ENCODE measurements at regions not wholly inside any gene's neighbourhood (a gene's known extent, or its start where the extent isn't known, plus 50 kb on each side); places are given as distances from the start of the nearest gene placed in this dataset.

- Histone ChIP-seq H3K36me3 (ENCODE audit: control insufficient read depth in 5 of 5, insufficient read depth in 5 of 5, low read length in 5 of 5) (no peaks in the 10 kb centered on the region), H3K9me3 (ENCODE audit: control insufficient read depth in 5 of 5, low read length in 5 of 5) (no peaks in the 10 kb centered on the region), H3K9ac (ENCODE audit: low read length in 5 of 5) (no peak overlapping the region), H3K27me3 (ENCODE audit: control insufficient read depth in 5 of 5, insufficient read depth in 4 of 5, low read length in 5 of 5) (no peaks in the 10 kb centered on the region), H3K27ac (ENCODE audit: low read depth, low read length) (no peak overlapping the region), H3K4me1 (ENCODE audit: control insufficient read depth in 5 of 5, insufficient read depth in 5 of 5, low read length in 5 of 5) (no peaks in the 10 kb centered on the region), H3K4me3 (ENCODE audit: low read depth in 1 of 5, low read length in 5 of 5) (no peak overlapping the region)
Measured at GRCh38 chr13:106295971-106296370, 239.5 kb downstream of the EFNB2 start.

GRCh38 chr13:106291006-106291405 lies 244.5 kb downstream of the EFNB2 start:
- no peaks in the 10 kb centered on the region for H3K36me3 ChIP-seq (ENCODE audit: control insufficient read depth in 5 of 5, insufficient read depth in 5 of 5, low read length in 5 of 5)
- peaks cover 0 to 2% (median 0%) of the 10 kb centered on the region in 5 donors for H3K27me3 ChIP-seq (ENCODE audit: control insufficient read depth in 5 of 5, insufficient read depth in 4 of 5, low read length in 5 of 5)
- H3K9me3 ChIP-seq (ENCODE audit: control insufficient read depth in 5 of 5, low read length in 5 of 5), result peaks cover 0 to 3% (median 0%) of the 10 kb centered on the region in 5 donors
- H3K4me1 ChIP-seq (ENCODE audit: control insufficient read depth in 5 of 5, insufficient read depth in 5 of 5, low read length in 5 of 5), result no peaks in the 10 kb centered on the region
- H3K4me3 ChIP-seq (ENCODE audit: low read depth in 1 of 5, low read length in 5 of 5), result no peak overlapping the region
- no peak overlapping the region for H3K9ac ChIP-seq (ENCODE audit: low read length in 5 of 5)
- H3K27ac ChIP-seq (ENCODE audit: low read depth, low read length), result no peak overlapping the region

DNA sequence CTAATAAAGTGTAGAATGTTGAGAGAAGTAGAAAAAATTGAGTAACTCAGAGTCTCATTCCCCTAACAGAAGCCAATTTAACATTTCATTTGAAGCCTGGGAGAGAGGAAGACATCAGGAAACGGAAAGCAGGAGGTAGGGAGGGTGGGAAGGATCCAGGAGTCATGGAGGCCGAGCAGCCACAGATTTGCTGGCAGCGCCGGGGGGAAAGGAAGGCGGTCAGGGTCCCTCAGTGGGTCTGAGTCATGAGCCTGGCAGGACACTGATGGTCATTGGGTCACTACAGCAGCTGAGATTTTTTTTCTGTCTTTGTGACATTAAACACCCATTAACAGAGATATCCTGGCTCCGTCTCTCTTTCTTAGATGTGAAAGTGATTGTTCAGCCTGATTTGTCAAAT lies 248.1 kb downstream of the EFNB2 start:
- no peak overlapping the region for H3K9ac ChIP-seq (ENCODE audit: low read length in 5 of 5)
- no peak overlapping the region for H3K4me3 ChIP-seq (ENCODE audit: low read depth in 1 of 5, low read length in 5 of 5)
- H3K4me1 ChIP-seq (ENCODE audit: control insufficient read depth in 5 of 5, insufficient read depth in 5 of 5, low read length in 5 of 5), result no peaks in the 10 kb centered on the region
- H3K27me3 ChIP-seq (ENCODE audit: control insufficient read depth in 5 of 5, insufficient read depth in 4 of 5, low read length in 5 of 5), result peaks cover 0 to 2% (median 0%) of the 10 kb centered on the region in 5 donors
- H3K36me3 ChIP-seq (ENCODE audit: control insufficient read depth in 5 of 5, insufficient read depth in 5 of 5, low read length in 5 of 5), result no peaks in the 10 kb centered on the region
- H3K27ac ChIP-seq (ENCODE audit: low read depth, low read length), result no peak overlapping the region
- H3K9me3 ChIP-seq (ENCODE audit: control insufficient read depth in 5 of 5, low read length in 5 of 5), result peaks cover 0 to 3% (median under 1%) of the 10 kb centered on the region in 5 donors

DNA sequence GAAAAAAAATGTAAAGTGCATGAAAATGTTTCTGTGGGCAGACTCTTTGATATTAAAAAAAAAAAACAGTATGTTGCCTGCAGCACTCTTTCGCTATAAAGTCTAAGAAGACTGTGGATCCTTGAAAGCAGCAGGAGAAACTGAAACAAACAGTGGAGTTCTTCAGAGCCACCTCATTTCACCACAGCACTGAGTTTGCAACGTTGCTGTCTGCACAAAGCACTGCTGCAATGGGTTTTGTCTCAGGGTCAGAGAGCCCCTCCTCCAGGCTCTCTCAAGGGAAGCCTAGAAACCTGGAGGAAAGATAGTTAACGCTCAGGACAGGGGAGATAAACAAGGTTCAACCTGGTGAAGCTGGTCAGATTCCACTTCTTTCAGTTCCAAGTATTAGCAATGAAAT lies 248.7 kb downstream of the EFNB2 start:
- Histone ChIP-seq H3K27ac (ENCODE audit: low read depth, low read length) (no peak overlapping the region), H3K4me3 (ENCODE audit: low read depth in 1 of 5, low read length in 5 of 5) (no peak overlapping the region), H3K36me3 (ENCODE audit: control insufficient read depth in 5 of 5, insufficient read depth in 5 of 5, low read length in 5 of 5) (no peaks in the 10 kb centered on the region), H3K9me3 (ENCODE audit: control insufficient read depth in 5 of 5, low read length in 5 of 5) (peaks cover 0 to 5% (median 3%) of the 10 kb centered on the region in 5 donors), H3K4me1 (ENCODE audit: control insufficient read depth in 5 of 5, insufficient read depth in 5 of 5, low read length in 5 of 5) (no peaks in the 10 kb centered on the region), H3K27me3 (ENCODE audit: control insufficient read depth in 5 of 5, insufficient read depth in 4 of 5, low read length in 5 of 5) (peaks cover 0 to 2% (median 0%) of the 10 kb centered on the region in 5 donors), H3K9ac (ENCODE audit: low read length in 5 of 5) (no peak overlapping the region)

DNA sequence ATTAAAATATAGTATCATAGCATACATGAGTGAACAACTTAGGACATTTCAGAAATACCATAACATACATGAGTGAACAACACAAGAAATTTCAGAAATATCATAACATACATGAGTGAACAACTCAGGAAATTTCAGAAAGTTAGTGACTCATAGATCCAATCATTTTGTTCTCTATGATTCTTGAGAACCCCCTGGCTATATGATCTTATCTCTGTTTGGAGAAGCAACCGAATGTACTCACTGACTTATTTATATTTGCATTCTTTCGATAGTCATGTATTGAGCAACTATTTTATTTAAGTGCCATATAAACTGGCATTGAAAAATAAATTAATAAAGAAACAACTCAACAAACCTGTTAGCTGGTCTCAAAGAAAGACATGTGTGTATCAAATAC lies 251.1 kb downstream of the EFNB2 start:
- peaks cover 0 to 5% (median 3%) of the 10 kb centered on the region in 5 donors for H3K9me3 ChIP-seq (ENCODE audit: control insufficient read depth in 5 of 5, low read length in 5 of 5)

GRCh38 chr13:106281426-106281825 lies 254.0 kb downstream of the EFNB2 start:
- no peak overlapping the region for H3K4me3 ChIP-seq (ENCODE audit: low read depth in 1 of 5, low read length in 5 of 5)
- no peak overlapping the region for H3K9ac ChIP-seq (ENCODE audit: low read length in 5 of 5)
- H3K36me3 ChIP-seq (ENCODE audit: control insufficient read depth in 5 of 5, insufficient read depth in 5 of 5, low read length in 5 of 5), result no peaks in the 10 kb centered on the region
- peaks cover 0 to 5% (median 0%) of the 10 kb centered on the region in 5 donors for H3K9me3 ChIP-seq (ENCODE audit: control insufficient read depth in 5 of 5, low read length in 5 of 5)
- no peaks in the 10 kb centered on the region for H3K4me1 ChIP-seq (ENCODE audit: control insufficient read depth in 5 of 5, insufficient read depth in 5 of 5, low read length in 5 of 5)
- no peaks in the 10 kb centered on the region for H3K27me3 ChIP-seq (ENCODE audit: control insufficient read depth in 5 of 5, insufficient read depth in 4 of 5, low read length in 5 of 5)
- no peak overlapping the region for H3K27ac ChIP-seq (ENCODE audit: low read depth, low read length)

More for the DNA sequence above, 251.1 kb downstream of the EFNB2 start:
- Histone ChIP-seq H3K9ac (ENCODE audit: low read length in 5 of 5) (no peak overlapping the region), H3K4me1 (ENCODE audit: control insufficient read depth in 5 of 5, insufficient read depth in 5 of 5, low read length in 5 of 5) (no peaks in the 10 kb centered on the region), H3K27ac (ENCODE audit: low read depth, low read length) (no peak overlapping the region), H3K4me3 (ENCODE audit: low read depth in 1 of 5, low read length in 5 of 5) (no peak overlapping the region), H3K36me3 (ENCODE audit: control insufficient read depth in 5 of 5, insufficient read depth in 5 of 5, low read length in 5 of 5) (no peaks in the 10 kb centered on the region), H3K27me3 (ENCODE audit: control insufficient read depth in 5 of 5, insufficient read depth in 4 of 5, low read length in 5 of 5) (peaks cover 0 to 2% (median 0%) of the 10 kb centered on the region in 5 donors)

- Histone ChIP-seq H3K9ac (ENCODE audit: low read length in 5 of 5) (no peak overlapping the region), H3K36me3 (ENCODE audit: control insufficient read depth in 5 of 5, insufficient read depth in 5 of 5, low read length in 5 of 5) (no peaks in the 10 kb centered on the region), H3K4me3 (ENCODE audit: low read depth in 1 of 5, low read length in 5 of 5) (no peak overlapping the region), H3K4me1 (ENCODE audit: control insufficient read depth in 5 of 5, insufficient read depth in 5 of 5, low read length in 5 of 5) (no peaks in the 10 kb centered on the region), H3K27me3 (ENCODE audit: control insufficient read depth in 5 of 5, insufficient read depth in 4 of 5, low read length in 5 of 5) (no peaks in the 10 kb centered on the region), H3K27ac (ENCODE audit: low read depth, low read length) (no peak overlapping the region), H3K9me3 (ENCODE audit: control insufficient read depth in 5 of 5, low read length in 5 of 5) (peaks cover 0 to 5% (median 0%) of the 10 kb centered on the region in 5 donors)
Measured at GRCh38 chr13:106277484-106278154, 257.8 kb downstream of the EFNB2 start.

DNA sequence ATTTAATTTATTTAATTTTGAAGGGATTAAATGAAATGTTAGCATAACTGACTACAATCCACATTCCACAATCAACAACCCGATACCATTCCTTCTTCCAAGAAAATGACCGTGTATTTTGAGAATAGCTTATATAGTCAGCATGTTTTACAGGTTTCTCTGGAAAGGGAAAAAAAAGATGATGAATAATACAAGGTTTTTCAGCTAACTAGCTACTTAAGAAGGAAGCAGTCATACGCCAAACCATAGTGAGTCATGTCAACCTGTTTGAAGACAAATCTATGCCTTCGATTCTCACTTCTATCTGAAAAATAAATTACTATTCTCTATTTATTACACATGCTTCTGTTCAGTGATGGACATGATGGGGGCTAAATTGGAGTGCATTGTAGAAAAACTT lies 258.6 kb downstream of the EFNB2 start:
- H3K4me3 ChIP-seq (ENCODE audit: low read depth in 1 of 5, low read length in 5 of 5), result no peak overlapping the region
- H3K27ac ChIP-seq (ENCODE audit: low read depth, low read length), result no peak overlapping the region
- H3K36me3 ChIP-seq (ENCODE audit: control insufficient read depth in 5 of 5, insufficient read depth in 5 of 5, low read length in 5 of 5), result no peaks in the 10 kb centered on the region
- H3K9me3 ChIP-seq (ENCODE audit: control insufficient read depth in 5 of 5, low read length in 5 of 5), result no peaks in the 10 kb centered on the region
- H3K4me1 ChIP-seq (ENCODE audit: control insufficient read depth in 5 of 5, insufficient read depth in 5 of 5, low read length in 5 of 5), result no peaks in the 10 kb centered on the region
- H3K27me3 ChIP-seq (ENCODE audit: control insufficient read depth in 5 of 5, insufficient read depth in 4 of 5, low read length in 5 of 5), result no peaks in the 10 kb centered on the region
- no peak overlapping the region for H3K9ac ChIP-seq (ENCODE audit: low read length in 5 of 5)

DNA sequence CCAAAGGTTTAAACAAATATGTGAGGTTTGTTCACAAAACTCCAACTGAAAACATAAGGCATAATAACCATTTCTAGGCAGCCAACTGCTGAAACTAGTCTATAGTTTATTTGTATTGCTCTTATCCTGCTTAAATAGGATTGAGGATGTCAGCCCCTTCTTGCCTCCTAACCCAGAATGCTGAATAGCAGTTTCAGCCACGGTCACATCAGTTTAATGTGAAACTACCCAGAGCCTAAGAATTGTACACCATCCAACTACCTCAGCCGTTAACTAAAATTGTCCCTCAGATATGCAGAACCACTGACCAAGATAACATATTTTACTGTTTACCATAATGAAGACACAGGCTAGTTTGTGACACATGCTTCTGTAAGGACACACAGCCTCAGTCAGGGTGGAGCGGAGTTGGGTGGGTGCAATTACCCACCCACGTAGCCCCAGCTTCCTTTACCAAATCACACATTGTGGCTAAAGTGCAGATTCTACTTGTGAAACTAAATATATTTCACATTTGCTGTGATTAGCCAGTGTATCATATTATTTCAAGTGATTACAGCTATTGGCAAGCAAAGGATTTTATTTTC lies 259.9 kb downstream of the EFNB2 start:
- no peaks in the 10 kb centered on the region for H3K27me3 ChIP-seq (ENCODE audit: control insufficient read depth in 5 of 5, insufficient read depth in 4 of 5, low read length in 5 of 5)
- no peaks in the 10 kb centered on the region for H3K36me3 ChIP-seq (ENCODE audit: control insufficient read depth in 5 of 5, insufficient read depth in 5 of 5, low read length in 5 of 5)
- H3K9ac ChIP-seq (ENCODE audit: low read length in 5 of 5), result no peak overlapping the region
- no peaks in the 10 kb centered on the region for H3K4me1 ChIP-seq (ENCODE audit: control insufficient read depth in 5 of 5, insufficient read depth in 5 of 5, low read length in 5 of 5)
- no peak overlapping the region for H3K27ac ChIP-seq (ENCODE audit: low read depth, low read length)
- H3K4me3 ChIP-seq (ENCODE audit: low read depth in 1 of 5, low read length in 5 of 5), result no peak overlapping the region
- H3K9me3 ChIP-seq (ENCODE audit: control insufficient read depth in 5 of 5, low read length in 5 of 5), result no peaks in the 10 kb centered on the region

GRCh38 chr13:106274551-106275203 lies 260.8 kb downstream of the EFNB2 start:
- H3K36me3 ChIP-seq (ENCODE audit: control insufficient read depth in 5 of 5, insufficient read depth in 5 of 5, low read length in 5 of 5), result no peaks in the 10 kb centered on the region
- no peak overlapping the region for H3K9ac ChIP-seq (ENCODE audit: low read length in 5 of 5)
- H3K9me3 ChIP-seq (ENCODE audit: control insufficient read depth in 5 of 5, low read length in 5 of 5), result no peaks in the 10 kb centered on the region
- no peaks in the 10 kb centered on the region for H3K27me3 ChIP-seq (ENCODE audit: control insufficient read depth in 5 of 5, insufficient read depth in 4 of 5, low read length in 5 of 5)
- H3K4me3 ChIP-seq (ENCODE audit: low read depth in 1 of 5, low read length in 5 of 5), result no peak overlapping the region
- H3K4me1 ChIP-seq (ENCODE audit: control insufficient read depth in 5 of 5, insufficient read depth in 5 of 5, low read length in 5 of 5), result no peaks in the 10 kb centered on the region
- H3K27ac ChIP-seq (ENCODE audit: low read depth, low read length), result no peak overlapping the region

Data from subcutaneous abdominal adipose tissue (tissue), 5 donors.